H9 (cell line): ENCODE measurements at regions not wholly inside any gene's neighbourhood (a gene's known extent, or its start where the extent isn't known, plus 50 kb on each side); places are given as distances from the start of the nearest gene placed in this dataset.

Experiments
- DNase-seq: peaks from one replicate; pipeline ENCODE4 v3.0.0-alpha.2; 2017
- H2AFZ ChIP-seq: one replicate; pipeline ENCODE4 v1.6.1; 2013; ENCODE audit warnings: mild to moderate bottlenecking, low read length, control low read depth, moderate library complexity
- H2AK5ac ChIP-seq: 2 replicates; pipeline ENCODE4 v1.6.1; 2013; ENCODE audit warnings: low read length, control low read depth, mixed read lengths; ENCODE audit not compliant: insufficient read length
- H2BK120ac ChIP-seq: one replicate; pipeline ENCODE4 v1.6.1; 2013; ENCODE audit warnings: low read depth, mild to moderate bottlenecking, low read length, control low read depth, inconsistent platforms; ENCODE audit not compliant: poor library complexity, severe bottlenecking
- H2BK12ac ChIP-seq: 2 replicates; pipeline ENCODE4 v1.6.1; 2013; ENCODE audit warnings: low read length, control low read depth, mixed read lengths, low read depth; ENCODE audit not compliant: insufficient read length
- H2BK15ac ChIP-seq: 2 replicates; pipeline ENCODE4 v1.6.1; 2013; ENCODE audit warnings: low read depth, low read length, control low read depth
- H2BK20ac ChIP-seq: one replicate; pipeline ENCODE4 v1.6.1; 2013; ENCODE audit warnings: low read depth, mild to moderate bottlenecking, low read length, control low read depth, inconsistent platforms; ENCODE audit not compliant: poor library complexity, severe bottlenecking
- H2BK5ac ChIP-seq: 2 replicates; pipeline ENCODE4 v1.6.1; 2013; ENCODE audit warnings: low read length, control low read depth, mixed read lengths; ENCODE audit not compliant: insufficient read length
- H3K14ac ChIP-seq: 2 replicates; pipeline ENCODE4 v1.6.1; 2013; ENCODE audit warnings: low read length, control low read depth; ENCODE audit not compliant: insufficient read depth
- H3K18ac ChIP-seq: 2 replicates; pipeline ENCODE4 v1.6.1; 2013; ENCODE audit warnings: low read depth, mild to moderate bottlenecking, mixed read lengths, low read length, control low read depth; ENCODE audit not compliant: insufficient read length
- H3K23ac ChIP-seq: 2 replicates; pipeline ENCODE4 v1.6.1; 2013; ENCODE audit warnings: low read length, control low read depth, mixed read lengths, low read depth; ENCODE audit not compliant: insufficient read length
- H3K23me2 ChIP-seq: 2 replicates; pipeline ENCODE4 v1.6.1; 2013; ENCODE audit warnings: low read depth, mild to moderate bottlenecking, mixed read lengths, low read length, control low read depth; ENCODE audit not compliant: insufficient read length, poor library complexity, severe bottlenecking
- H3K27ac ChIP-seq: 2 replicates; pipeline ENCODE4 v1.5.1; 2013; ENCODE audit warnings: low read length, control low read depth, mixed read lengths, low read depth; ENCODE audit not compliant: insufficient read length
- H3K27me3 ChIP-seq: 2 replicates; pipeline ENCODE4 v1.6.1; 2013; ENCODE audit warnings: low read length, control low read depth, inconsistent platforms; ENCODE audit not compliant: insufficient read depth
- H3K4ac ChIP-seq: 2 replicates; pipeline ENCODE4 v1.6.1; 2013; ENCODE audit warnings: low read depth, mild to moderate bottlenecking, control low read depth, inconsistent platforms, low read length, moderate library complexity
- H3K4me1 ChIP-seq: 2 replicates; pipeline ENCODE4 v1.6.1; 2013; ENCODE audit warnings: low read length, control low read depth, inconsistent platforms; ENCODE audit not compliant: insufficient read depth
- H3K4me2 ChIP-seq: 2 replicates; pipeline ENCODE4 v1.6.1; 2013; ENCODE audit warnings: low read length, control low read depth, mixed read lengths; ENCODE audit not compliant: insufficient read length, insufficient read depth
- H3K56ac ChIP-seq: 2 replicates; pipeline ENCODE4 v1.6.1; 2013; ENCODE audit warnings: low read depth, mild to moderate bottlenecking, mixed read lengths, low read length, control low read depth; ENCODE audit not compliant: insufficient read length
- H3K79me1 ChIP-seq: 2 replicates; pipeline ENCODE4 v1.6.1; 2013; ENCODE audit warnings: low read depth, mild to moderate bottlenecking, moderate library complexity, low read length, control low read depth, inconsistent platforms; ENCODE audit not compliant: insufficient read depth, poor library complexity, severe bottlenecking
- H3K79me2 ChIP-seq: 2 replicates; pipeline ENCODE4 v1.6.1; 2013; ENCODE audit warnings: low read length, control low read depth, inconsistent platforms; ENCODE audit not compliant: insufficient read depth
- H3K9ac ChIP-seq: 2 replicates; pipeline ENCODE4 v1.6.1; 2013; ENCODE audit warnings: low read length, control low read depth, mixed read lengths; ENCODE audit not compliant: insufficient read length; ENCODE audit errors: extremely low read depth
- H3K9me3 ChIP-seq: one replicate; pipeline ENCODE4 v1.6.1; 2013; ENCODE audit warnings: low read depth, low read length, inconsistent platforms; ENCODE audit not compliant: control insufficient read depth
- H3T11ph ChIP-seq: one replicate; pipeline ENCODE4 v1.6.1; 2013; ENCODE audit warnings: mild to moderate bottlenecking, low read length, control low read depth, inconsistent platforms
- H4K20me1 ChIP-seq: one replicate; pipeline ENCODE4 v1.6.1; 2013; ENCODE audit not compliant: control insufficient read depth, insufficient read length, insufficient read depth
- H4K5ac ChIP-seq: 2 replicates; pipeline ENCODE4 v1.6.1; 2013; ENCODE audit warnings: low read depth, mild to moderate bottlenecking, mixed read lengths, low read length, control low read depth; ENCODE audit not compliant: insufficient read length
- H4K8ac ChIP-seq: replicated peaks from 2 replicates; pipeline ENCODE4 v1.6.1; 2013; ENCODE audit warnings: low read length, control low read depth, mixed read lengths, low read depth; ENCODE audit not compliant: insufficient read length
- H4K91ac ChIP-seq: 2 replicates; pipeline ENCODE4 v1.6.1; 2013; ENCODE audit warnings: low read depth, mild to moderate bottlenecking, moderate library complexity, mixed read lengths, low read length, control low read depth; ENCODE audit not compliant: insufficient read length
- H3K27ac Mint-ChIP-seq, 3 experiments: 2 replicates in 2 of 3; 3 replicates in 1 of 3; pipeline ENCODE4 v1.8.0; 2020 to 2021; ENCODE audit warnings: mixed read lengths in 3 of 3, mild to moderate bottlenecking in 1 of 3, moderate library complexity in 1 of 3
- H3K27me3 Mint-ChIP-seq: 2 replicates; pipeline ENCODE4 v1.8.0; 2021; ENCODE audit warnings: low read depth, mild to moderate bottlenecking, moderate library complexity, mixed read lengths
- H3K36me3 Mint-ChIP-seq, 3 experiments: 2 replicates in 2 of 3; 3 replicates in 1 of 3; pipeline ENCODE4 v1.8.0; 2020 to 2021; ENCODE audit warnings: low read depth in 3 of 3, mixed read lengths in 3 of 3; ENCODE audit not compliant: insufficient read depth in 1 of 3
- H3K4me1 Mint-ChIP-seq, 2 experiments: 2 replicates each; pipeline ENCODE4 v1.8.0; 2020; ENCODE audit warnings: mixed read lengths in 2 of 2
- H3K4me3 Mint-ChIP-seq, 2 experiments: 2 replicates in 1 of 2; 3 replicates in 1 of 2; pipeline ENCODE4 v1.8.0; 2020 to 2021; ENCODE audit warnings: mild to moderate bottlenecking in 2 of 2, mixed read lengths in 2 of 2, moderate library complexity in 1 of 2
- H3K9me3 Mint-ChIP-seq, 2 experiments: 2 replicates in 1 of 2; 3 replicates in 1 of 2; pipeline ENCODE4 v1.8.0; 2020; ENCODE audit warnings: mild to moderate bottlenecking in 2 of 2, mixed read lengths in 2 of 2, moderate library complexity in 1 of 2
- CTCF ChIP-seq: fragments of 200-600 bp; sonication (generic); conservative IDR thresholded peaks from 3 replicates; pipeline ENCODE4 v1.8.0; 2021; ENCODE audit warnings: antibody characterized with exemption, mild to moderate bottlenecking
- WGBS: extraction: QIAGEN DNeasy Blood & Tissue Kit; methylation state at CpG from one replicate; pipeline ENCODE4 v1.1.7; 2013; ENCODE audit warnings: missing lambda C conversion rate, low lambda C conversion rate, mixed read lengths; ENCODE audit not compliant: insufficient read length; ENCODE audit errors: extremely low coverage; 5-methylcytosine and 5-hydroxymethylcytosine counted together

- no peak for TF ChIP-seq CTCF
- no peaks in the 10 kb centered on the region for H3K23me2 ChIP-seq
- H3K36me3 Mint-ChIP-seq, result no peaks in the 10 kb centered on the region; a peak in 1 of 7 replicates
- no peaks in the 10 kb centered on the region for H3K79me1 ChIP-seq
- no peak overlapping the region for H3K18ac ChIP-seq
- no peak overlapping the region for H2AK5ac ChIP-seq
- no CpG with 5 or more reads among the region's 1 CpG for WGBS
- no peak overlapping the region for H4K5ac ChIP-seq
- no peak overlapping the region for H3K23ac ChIP-seq
- H3K4me1 Mint-ChIP-seq, result peaks cover 8 to 9% of the 10 kb centered on the region in 2 experiments
- H2BK15ac ChIP-seq, result no peak overlapping the region
- no peak overlapping the region for H2AFZ ChIP-seq
- peaks cover 2 to 8% of the 10 kb centered on the region in 2 experiments; a peak in 1 of 5 replicates for H3K9me3 Mint-ChIP-seq
- H4K20me1 ChIP-seq, result no peaks in the 10 kb centered on the region
- H3K27me3 ChIP-seq, result no peaks in the 10 kb centered on the region
- H3K27me3 Mint-ChIP-seq, result no peaks in the 10 kb centered on the region
- H3K9ac ChIP-seq, result no peak overlapping the region
- H3K4ac ChIP-seq, result no peak overlapping the region
- no peak overlapping the region for H2BK12ac ChIP-seq
- H2BK120ac ChIP-seq, result no peak overlapping the region
- DNase-seq, result no peak
- H3K79me2 ChIP-seq, result no peaks in the 10 kb centered on the region
- no peak overlapping the region for H3K56ac ChIP-seq
- no peak overlapping the region for H3K4me2 ChIP-seq
- no peak overlapping the region for H2BK20ac ChIP-seq
- no peak overlapping the region for H3K27ac ChIP-seq
- peaks cover 6% of the 10 kb centered on the region; the same call in 1 of the 2 replicates for H3K4me1 ChIP-seq
- no peaks in the 10 kb centered on the region for H3K9me3 ChIP-seq
- no peak overlapping the region for H3K4me3 Mint-ChIP-seq
- H4K8ac ChIP-seq, result no peak overlapping the region
- no peak overlapping the region for H3K27ac Mint-ChIP-seq
- H3K14ac ChIP-seq, result no peak overlapping the region
- no peak overlapping the region for H3T11ph ChIP-seq
- H2BK5ac ChIP-seq, result no peak overlapping the region
- no peak overlapping the region for H4K91ac ChIP-seq
Observed at GRCh38 chr5:116389601-116390000, 185.0 kb downstream of the SEMA6A start.
